ENCODE measurements at regions not wholly inside any gene's neighbourhood (a gene's known extent, or its start where the extent isn't known, plus 50 kb on each side); places are given as distances from the start of the nearest gene placed in this dataset.
"Not testable (repeated sequence)": the region's sequence is repeated elsewhere in the genome, so short reads cannot be mapped to it uniquely, and the experiment has no call there.

DNA sequence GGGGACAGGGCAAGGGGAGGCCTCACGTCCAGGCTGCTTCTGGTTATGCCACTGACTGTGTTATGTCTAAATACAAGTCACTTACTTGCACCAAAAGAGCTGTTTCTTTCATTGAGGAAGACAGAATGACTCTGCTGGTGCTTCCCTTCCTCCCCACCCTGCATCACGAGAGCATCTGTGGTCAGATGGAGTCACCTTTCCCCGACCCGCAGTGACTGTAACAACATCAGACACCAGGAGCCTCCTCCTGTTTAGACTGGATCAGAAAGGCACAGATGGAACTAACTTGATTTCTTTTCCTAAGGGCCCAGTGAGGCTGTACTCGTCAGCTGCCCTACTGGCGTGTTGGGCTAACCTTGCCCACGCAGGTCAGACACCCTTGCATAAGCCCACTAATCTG lies 90.3 kb upstream of the ZNF536 start:
- DNase-seq, result no peak

DNA sequence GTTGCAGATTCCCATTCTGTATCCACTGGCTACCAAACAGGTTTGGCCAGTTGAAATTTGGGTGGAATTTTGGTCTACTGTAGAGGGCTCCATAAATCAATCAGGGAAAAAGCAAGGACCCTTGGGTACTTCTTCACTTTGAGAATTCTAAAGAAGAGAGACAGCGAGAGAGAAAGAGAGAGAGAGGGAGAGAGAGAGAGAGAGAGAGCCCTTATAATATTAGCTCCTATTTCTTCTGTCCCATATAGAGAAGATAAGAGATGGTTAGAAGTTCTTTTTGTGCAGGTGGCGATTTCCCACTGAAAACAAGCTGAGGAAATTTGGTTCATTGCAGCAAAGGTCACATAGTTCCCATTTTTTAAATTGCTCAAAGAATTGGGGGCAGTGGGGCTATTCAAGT lies 88.6 kb upstream of the ZNF536 start:
- no peak for DNase-seq

DNA sequence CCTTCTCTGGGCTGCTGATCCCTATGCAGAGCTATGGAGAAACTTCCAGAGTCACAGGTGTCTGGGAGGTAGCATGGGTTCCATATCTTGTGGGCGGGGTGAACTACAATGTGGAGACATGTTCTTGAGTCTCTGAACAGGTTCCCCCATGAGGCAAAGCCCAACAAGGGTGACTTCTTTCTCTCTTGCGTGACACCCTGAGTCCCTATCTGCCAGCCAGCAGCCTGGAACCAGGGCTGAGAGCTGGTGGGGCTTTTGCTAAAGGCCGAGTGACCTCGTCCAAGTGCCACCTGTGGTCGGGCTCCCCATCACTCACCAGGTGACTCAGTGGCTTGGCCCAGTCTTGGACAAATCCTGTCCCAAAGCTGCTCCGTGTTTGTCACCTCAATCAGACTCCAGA lies 88.0 kb upstream of the ZNF536 start:
- DNase-seq, result no peak

DNA sequence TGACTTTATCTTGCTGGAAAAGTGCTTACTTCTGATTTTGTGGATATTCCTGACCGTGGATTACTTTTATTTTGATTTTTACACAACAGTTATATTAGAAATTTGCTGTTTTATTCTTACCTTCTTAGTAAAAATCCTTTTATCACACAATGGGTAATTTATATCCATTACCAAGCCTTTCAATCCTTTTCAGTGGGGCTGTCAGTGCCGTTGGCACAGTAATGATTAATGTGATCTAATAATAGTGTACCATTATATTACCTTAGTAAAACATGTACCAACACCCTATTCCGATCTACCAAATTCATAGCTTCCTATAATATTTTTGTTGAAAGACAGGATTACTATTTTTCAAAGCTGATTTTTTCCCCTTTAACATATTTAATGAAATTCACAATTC lies 87.3 kb upstream of the ZNF536 start:
- DNase-seq, result no peak

DNA sequence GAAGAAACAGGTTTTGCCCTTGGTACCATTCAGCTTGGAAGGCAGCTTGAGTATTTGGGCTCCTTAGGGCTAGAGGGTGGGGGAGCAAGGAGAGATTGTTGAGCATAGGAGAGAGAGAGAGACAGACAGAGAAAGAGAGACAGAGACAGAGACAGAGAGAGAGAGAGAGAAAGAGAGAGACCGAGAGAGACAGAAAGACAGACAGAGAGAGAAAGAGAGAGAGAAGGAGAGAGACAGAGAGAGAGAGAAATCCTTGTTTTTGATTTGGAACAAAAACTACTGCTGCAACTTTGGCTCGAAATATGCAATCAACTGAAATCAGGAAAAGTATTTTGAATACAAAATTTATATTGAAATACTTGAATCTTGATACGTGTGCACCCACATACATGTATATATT lies 85.8 kb upstream of the ZNF536 start:
- no peak for DNase-seq

DNA sequence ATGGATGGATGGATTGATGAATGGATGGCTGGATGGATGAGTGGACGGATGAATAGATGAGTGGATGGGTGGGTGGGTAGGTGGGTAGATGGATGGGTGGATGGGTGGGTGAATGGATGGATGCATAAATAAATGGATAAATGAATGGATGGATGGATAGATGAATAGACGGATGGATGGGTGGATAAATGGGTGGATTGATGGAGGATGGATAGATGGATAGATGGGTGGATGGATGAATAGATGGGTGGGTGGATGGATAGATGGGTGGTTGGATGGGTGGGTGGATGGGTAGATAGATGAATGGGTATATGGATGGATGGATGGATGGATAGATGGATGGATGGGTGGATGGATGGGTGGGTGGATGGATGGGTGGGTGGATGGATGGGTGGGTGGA lies 84.9 kb upstream of the ZNF536 start:
- DNase-seq, result no peak

DNA sequence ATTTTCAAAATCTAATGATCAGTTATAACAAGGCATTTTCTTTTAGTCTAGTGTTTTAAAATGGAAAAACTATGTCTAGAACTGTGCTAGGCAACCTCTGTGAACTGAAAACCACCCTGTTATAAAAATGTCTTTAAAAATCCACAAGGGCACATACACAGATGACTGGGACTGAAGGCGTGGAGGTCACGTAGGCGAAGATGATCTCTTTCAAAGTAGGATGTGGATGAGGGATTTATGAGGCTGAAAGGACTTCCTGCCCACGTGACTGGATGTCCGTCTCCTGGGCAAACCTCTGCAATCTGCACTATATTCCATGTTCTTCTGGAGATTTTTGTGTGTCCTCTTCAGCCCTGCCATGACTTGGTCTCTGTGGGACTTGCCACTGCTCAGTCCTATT lies 84.2 kb upstream of the ZNF536 start:
- no peak for DNase-seq

DNA sequence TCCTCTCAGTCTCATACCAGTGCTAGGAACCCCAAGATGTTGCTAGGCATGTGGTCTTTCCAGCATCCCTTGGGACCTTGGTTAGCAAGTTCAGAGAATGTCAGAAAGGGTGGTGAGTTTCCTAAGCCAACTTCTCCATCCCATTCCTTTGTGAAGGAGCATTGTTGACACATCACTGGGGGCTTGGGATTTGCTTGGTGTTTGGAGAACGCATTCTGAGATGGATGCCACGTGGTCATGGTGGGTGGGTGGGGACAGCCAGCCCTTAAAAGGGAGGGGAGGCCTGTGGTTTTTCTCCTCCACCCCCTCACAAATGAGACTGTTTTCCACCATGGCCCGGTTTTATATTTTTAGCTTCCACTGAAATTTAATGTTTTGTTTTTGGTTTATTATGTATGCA lies 83.3 kb upstream of the ZNF536 start:
- DNase-seq, result no peak

DNA sequence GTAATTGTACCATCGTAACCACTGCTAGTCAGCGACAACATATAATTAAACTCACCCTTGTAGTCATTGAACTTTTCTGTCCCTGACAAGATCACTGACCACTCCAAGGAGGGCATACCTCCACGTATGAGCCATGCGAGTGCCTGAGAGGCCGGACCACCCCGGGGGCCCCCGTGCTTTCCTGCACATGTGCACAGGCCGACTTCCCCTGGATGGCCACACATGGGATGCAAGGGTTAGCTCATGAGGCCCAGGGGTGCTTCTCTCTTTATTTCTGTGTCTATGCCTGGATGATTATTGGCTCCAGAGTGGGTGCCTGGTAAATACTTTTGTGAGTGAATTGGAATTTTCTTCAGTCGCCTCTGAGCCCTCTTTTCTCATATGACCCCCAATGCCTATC lies 82.8 kb upstream of the ZNF536 start:
- DNase-seq, result no peak

DNA sequence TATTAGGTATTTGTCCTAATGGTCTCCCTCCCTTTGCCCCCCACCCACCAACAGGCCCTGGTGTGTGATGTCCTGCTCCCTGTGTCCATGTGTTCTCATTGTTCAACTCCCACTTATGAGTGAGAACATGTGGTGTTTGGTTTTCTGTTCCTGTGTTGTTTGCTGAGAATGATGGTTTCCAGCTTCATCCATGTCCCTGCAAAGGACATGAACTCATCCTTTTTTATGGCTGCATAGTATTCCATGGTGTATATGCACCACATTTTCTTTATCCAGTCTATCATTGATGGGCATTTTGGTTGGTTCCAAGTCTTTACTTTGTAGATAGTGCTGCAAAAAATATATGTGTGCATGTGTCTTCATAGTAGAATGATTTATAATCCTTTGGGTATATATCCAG lies 81.4 kb upstream of the ZNF536 start:
- not testable (repeated sequence) for DNase-seq

DNA sequence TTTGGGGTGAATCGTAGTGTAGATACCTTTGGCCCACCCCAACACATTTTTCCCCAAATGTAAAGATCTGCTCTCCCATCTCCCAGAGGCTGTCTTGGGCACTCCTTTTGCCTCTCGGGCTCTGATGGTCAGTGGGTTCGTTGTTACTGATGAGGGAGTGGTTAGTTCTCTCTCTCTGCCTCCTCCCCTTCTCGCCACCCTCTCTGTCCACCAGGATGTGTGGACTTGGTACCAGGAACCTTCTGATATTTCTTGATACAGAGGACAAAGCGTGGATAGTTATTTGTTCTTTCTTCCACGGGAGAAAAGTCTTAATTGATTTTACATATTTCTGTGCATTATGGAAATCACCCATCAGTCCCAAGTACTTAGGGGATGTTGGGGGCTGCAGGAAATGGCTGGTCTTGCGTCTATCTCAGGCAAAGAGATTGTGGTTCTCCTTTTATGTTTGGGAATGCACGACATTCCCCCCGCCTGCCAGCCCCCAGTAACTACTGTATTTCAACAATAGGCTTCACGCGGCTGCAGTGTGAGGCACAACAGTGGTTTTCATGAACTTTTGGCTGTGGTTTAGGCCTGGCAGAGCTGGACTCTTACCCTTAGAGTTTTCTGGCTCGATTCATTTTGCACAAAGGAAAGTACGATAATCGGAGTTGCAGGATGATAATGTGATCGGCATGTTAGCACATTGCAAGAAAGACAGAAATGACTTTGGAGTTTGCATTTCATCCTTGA lies 79.0 kb upstream of the ZNF536 start:
- no peak for DNase-seq

DNA sequence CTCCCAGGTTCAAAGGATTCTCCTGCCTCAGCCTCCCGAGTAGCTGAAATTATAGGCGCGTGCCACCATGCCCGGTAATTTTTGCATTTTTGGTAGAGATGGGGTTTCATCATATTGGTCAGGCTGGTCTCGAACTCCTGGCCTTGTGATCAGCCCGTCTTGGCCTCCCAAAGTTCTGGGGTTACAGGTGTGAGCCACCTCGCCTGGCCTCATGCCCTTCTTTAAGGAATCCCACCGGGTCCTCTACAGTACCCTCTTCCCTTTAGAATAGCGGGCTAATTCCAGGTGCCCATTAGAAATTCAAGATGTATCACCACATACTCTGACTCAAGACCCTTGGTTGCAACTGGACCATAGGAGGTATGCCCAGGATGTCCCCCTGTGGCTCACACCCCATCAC lies 74.2 kb upstream of the ZNF536 start:
- DNase-seq, result no peak

DNA sequence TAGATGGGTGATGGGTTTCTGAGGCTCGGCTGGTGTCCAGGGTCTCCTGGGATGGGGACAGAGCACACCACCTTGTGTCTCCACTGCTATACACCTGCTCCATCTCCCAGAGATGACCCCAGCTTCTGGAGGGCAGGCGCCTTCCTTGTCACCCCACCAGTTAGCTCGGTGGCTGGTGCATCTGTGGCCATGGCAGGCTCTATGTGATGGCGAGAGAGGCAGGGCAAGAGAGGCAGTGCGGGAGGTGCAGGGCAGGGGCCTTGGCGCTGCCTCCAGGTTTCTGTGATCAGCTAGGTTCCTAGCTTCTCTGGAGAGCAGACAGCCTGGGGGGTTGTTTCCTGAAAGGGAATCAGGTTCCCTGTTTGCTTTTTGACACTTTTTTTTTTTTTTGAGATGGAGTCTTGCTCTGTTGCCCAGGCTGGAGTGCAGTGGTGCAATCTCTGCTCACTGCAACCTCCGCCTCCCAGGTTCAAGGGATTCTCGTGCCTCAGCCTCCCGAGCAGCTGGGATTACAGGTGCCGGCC lies 69.0 kb upstream of the ZNF536 start:
- DNase-seq, result no peak

DNA sequence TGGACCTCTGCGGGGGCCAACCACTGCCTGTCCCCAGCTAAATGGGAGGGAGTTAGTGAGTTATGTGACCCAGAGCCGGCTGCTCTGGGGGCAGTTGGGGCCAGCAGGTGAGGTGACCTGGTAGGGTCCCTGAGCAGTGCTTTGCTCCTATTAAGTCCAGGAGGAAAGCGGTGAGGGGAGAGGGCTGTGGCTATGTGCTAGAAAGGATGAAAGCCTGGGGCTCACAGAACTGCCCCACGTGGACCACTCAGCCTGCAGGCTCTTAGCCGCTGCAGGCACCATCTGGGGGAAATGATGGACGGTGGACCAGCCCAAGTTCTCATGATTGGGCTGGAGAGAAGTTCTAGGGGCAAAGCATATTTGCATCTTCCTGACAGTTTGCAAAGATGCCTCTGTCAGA lies 67.6 kb upstream of the ZNF536 start:
- DNase-seq, result no peak

DNA sequence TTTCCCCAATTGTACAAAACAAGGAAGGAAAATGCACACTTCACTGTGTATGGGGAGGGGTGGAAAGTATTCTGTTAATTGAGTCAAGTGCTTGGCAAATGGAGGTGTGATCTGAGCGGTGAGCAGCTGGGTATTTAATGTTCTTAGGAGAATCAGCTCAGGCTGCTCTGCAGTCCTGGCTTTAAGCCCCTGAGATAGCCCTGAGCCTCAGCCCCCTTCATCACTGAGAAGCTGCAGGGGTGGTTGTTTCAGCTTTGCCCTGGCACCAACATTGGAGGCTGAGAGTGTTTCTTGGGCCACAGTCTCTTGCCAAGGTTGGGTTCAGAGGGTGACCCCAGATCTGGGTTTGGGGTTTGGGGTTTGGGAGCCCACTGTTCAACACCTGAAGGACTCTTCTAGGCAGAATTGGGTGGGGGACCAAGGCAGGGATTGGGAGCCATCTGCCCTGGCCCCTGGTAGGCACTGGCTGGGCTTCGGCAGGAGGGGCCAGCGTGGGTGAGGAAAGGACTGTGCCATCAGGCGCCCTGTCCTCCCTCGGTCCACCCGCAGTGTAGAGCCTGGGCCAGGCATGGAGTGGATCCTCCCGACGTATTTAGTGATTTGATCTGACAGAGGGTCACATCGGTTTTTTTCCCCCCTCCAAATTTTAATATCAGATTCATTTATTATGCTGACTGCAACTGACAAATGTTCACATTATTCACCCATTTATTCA lies 66.7 kb upstream of the ZNF536 start:
- no peak for DNase-seq

DNA sequence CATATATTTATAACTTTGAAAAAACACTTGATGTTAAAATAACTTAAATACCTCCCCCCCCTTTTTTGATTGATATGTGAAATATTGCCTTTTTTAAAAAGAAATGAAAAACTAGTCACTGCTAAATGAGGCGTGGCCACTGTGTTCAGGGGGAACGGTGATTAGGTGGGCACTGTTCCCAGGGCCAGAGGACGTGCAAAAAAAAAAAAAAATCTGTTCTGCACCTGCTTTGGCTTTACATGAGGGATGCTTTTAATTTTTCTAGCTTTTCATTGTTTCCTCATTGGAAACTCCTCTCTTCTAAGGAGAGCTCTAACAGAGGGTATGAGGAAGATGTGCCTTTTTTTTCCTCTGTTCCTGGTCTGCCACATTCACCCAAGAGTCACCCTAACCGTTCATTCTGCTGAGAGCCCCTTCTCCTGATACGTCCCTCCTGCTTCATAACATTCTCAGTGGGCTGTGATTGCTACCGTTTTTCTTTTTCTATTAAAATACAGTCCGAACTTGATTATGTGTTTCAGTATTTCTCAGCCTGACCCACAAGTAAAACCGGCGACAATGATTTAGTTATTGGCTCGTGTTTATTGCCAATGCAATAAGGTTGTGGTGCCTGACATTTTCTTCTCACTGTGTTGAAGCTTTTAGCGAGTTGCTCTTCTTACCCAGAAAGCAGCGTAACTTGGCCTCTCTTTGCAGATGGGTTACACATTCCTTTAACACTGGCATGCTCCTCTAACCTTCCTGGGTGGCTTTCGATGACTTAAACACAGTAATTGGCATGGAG lies 64.8 kb upstream of the ZNF536 start:
- DNase-seq, result no peak

DNA sequence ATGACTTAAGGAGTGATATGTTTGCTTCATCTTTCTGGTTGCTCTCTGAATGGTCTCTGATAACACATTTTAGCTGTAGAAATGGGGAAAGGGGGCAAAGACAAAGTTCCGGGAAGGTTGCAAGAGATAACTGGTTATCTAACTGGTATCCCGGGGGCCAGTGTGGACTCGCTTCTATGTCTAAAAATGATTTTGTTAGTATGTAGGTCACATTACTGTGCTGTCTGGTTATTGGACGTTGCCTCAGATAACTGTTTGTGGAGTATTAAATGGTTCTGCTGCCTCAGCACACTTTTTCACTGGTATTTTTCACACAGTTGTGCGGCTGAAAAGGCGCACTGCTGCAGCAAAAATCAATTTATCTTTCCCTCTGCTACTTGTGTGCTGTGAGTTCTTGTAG lies 63.0 kb upstream of the ZNF536 start:
- DNase-seq, result peak; percentile 72

DNA sequence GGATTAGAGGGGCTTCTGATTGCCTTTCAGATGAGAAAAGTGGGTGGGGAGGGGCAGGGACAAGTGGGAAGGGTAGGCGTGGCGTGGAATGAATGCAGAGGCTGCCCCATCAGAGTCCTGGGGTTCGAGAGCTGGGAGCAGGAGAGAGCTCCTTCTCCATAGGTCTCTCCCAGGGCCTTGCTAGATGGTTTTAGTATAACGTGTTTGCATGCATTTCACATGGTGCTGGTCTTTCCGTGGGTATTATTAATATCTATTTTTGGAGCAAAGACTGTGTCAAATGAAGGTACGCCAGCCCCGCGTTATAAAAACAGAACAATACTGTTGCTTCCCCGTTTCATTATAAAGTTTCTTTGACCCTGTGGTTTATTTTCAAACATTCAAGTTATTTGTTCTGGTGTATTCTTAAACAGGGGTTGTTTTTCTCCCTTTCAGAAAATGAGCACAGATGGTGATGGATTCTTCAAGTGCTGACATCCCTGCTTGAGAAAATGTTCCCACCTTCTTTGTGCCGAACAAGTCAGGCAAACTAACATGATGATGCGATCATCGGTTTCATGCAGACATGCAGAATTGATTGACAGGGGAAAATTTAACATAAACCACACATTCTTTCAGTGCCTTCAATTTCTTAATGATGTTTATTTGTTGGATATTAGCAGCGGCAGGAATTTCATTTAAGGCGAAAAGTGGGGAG lies 62.1 kb upstream of the ZNF536 start:
- peak; percentile 97 for DNase-seq

DNA sequence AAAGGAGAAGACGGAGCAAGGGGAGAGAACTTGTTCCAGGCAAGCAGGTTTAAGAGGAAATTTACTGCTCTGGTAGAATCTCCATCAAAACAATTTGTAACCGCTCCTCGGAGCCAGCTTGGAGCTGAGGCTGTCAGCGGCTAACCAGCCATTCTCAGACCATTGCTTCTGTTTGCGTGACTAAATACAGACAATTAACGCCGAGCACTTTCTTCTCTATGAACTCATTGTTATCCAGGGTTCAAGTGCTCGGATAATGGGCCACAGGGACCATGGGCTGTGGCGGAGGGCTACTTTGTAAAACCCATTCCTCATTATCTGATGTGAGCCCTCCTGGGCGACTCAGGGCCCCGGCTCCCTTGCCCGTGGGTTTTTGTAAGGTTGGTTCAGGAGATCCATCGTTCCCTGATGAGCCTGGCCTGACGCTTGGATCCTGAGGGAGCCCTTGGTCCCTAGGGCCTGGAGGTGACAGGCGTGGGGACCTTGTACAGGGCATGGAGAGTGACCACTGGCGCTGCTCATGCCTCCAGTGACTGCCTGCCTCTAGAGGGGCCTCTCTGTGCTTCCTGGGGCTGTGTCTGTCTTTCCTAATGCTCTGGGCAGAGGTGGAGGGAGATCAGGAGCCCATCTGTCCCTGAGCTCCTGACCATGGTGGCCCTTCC lies 61.5 kb upstream of the ZNF536 start:
- DNase-seq, result peak; percentile 91

DNA sequence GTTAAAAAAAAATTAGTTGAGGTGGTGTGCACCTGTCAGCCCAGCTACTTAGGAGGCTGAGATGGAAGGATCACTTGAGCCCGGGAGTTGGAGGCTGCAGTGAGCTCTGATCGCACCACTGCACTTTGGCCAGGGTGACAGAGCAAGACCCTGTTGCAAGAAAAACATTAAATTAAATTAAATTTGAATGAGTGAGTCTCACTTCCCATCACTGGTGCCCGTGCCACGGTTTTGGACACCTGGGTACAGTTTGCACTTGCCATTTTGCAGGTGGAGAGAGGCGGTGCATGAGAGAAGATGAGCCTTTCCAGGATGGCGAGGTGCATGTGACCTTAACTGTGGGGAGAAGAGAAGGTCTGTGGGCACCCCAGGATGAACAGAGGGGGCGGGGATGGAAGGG lies 60.3 kb upstream of the ZNF536 start:
- no peak for DNase-seq

DNA sequence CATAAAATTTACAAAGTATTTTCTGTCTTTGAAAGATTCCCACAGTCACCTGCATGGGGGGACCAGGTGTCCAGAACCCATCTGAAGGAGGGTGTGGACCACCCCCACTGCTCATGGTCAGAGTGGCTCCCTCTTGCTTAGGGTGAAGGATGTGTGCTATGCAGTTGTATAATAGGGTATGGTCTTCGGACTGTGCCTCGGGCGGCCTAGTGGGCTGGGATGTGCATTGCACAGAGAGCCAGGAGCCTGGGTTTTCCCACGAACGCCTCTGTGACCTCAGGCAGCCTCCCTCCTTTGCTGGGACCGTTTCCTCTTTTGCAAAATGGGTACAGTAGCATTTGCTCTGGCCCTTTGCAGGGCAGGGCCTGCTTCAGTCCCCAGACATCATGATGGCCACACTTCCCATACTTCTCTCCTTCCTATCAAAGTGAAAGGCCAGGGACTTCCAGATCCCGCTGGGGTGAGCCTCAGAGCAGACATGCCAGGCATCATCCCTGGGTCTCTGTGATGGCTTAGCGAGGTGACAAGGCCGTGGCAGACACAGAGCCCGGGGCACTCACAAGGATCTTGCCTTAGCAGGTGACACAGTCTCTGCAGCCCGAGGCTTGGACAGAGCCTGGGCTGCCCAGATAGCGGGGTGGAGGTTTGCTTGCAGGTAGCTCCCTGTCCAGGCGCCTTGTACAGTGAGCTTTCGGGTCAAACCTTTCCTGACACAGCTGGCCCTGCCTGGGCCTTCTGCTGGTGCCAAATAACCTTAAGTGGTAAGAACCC lies 59.4 kb upstream of the ZNF536 start:
- no peak for DNase-seq

DNA sequence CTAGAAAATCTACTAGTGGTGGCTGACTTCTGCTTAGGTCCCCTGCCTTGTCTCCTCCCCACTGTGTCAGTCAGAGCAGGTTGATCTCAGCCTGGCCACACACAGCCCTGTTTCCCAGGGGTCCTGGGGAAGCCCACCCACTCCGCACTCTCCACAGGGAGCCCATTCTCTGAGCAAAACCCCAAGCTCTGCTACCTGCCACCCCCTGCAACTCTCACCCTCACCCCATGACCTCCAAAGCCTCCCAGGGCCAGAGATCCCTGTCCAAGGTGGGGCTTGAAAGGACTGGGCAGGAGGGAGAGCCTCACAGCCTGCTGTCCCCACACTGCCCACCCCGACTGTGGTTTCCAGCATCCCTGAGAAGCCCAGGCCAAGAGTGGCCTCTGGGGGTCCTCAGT lies 58.8 kb upstream of the ZNF536 start:
- DNase-seq, result no peak
